HG02938 (cell line): ENCODE measurements at regions not wholly inside any gene's neighbourhood (a gene's known extent, or its start where the extent isn't known, plus 50 kb on each side); places are given as distances from the start of the nearest gene placed in this dataset.

Experiments used
- ATAC-seq: cut with Tn5 transposase; IDR thresholded peaks from one replicate; pipeline ENCODE4 v1.9.1; 2021; ENCODE audit warnings: mild to moderate bottlenecking, moderate library complexity; ENCODE audit not compliant: unreplicated experiment

- no peak for ATAC-seq
These were observed 186.2 kb upstream of the C1orf174 start for GRCh38 chr1:4086085-4086850.

- ATAC-seq: no peak
These were observed 186.8 kb upstream of the C1orf174 start for GRCh38 chr1:4086921-4087320.

- no peak for ATAC-seq
These were observed 187.7 kb upstream of the C1orf174 start for GRCh38 chr1:4087530-4088420.

- no peak for ATAC-seq
These were observed 188.6 kb upstream of the C1orf174 start for GRCh38 chr1:4088676-4089075.

- no peak for ATAC-seq
These were observed 189.5 kb upstream of the C1orf174 start for GRCh38 chr1:4089421-4090175.

- ATAC-seq: no peak
These were observed 190.5 kb upstream of the C1orf174 start for GRCh38 chr1:4090556-4090955.

- ATAC-seq: no peak
These were observed 191.0 kb upstream of the C1orf174 start for GRCh38 chr1:4090976-4091660.

GRCh38 chr1:4091996-4092395 is 191.9 kb upstream of the C1orf174 start:
- no peak for ATAC-seq

GRCh38 chr1:4093856-4094565 is 193.9 kb upstream of the C1orf174 start:
- no peak for ATAC-seq

- ATAC-seq: no peak
These were observed 195.4 kb upstream of the C1orf174 start for GRCh38 chr1:4095433-4095971.

GRCh38 chr1:4101459-4102161 is 201.5 kb upstream of the C1orf174 start:
- no peak for ATAC-seq

GRCh38 chr1:4105300-4105880 is 205.3 kb upstream of the C1orf174 start:
- ATAC-seq: no peak

GRCh38 chr1:4106731-4107130 is 206.7 kb upstream of the C1orf174 start:
- ATAC-seq: no peak

GRCh38 chr1:4107291-4107690 is 207.2 kb upstream of the C1orf174 start:
- no peak for ATAC-seq

- no peak for ATAC-seq
These were observed 208.3 kb upstream of the C1orf174 start for GRCh38 chr1:4108331-4108730.

- ATAC-seq: no peak
These were observed 208.9 kb upstream of the C1orf174 start for GRCh38 chr1:4108758-4109627.

- ATAC-seq: no peak
These were observed 209.5 kb upstream of the C1orf174 start for GRCh38 chr1:4109628-4109940.

- ATAC-seq: no peak
These were observed 210.8 kb upstream of the C1orf174 start for GRCh38 chr1:4110888-4111287.
